ENCODE measurements at regions not wholly inside any gene's neighbourhood (a gene's known extent, or its start where the extent isn't known, plus 50 kb on each side); places are given as distances from the start of the nearest gene placed in this dataset.

- no peak for DNase-seq (ENCODE audit: low read depth, low spot score)
Measured at GRCh38 chr12:93297536-93297935, 80.2 kb upstream of the NUDT4 start.

GRCh38 chr12:93299262-93299846 lies 78.4 kb upstream of the NUDT4 start:
- no peak for DNase-seq (ENCODE audit: low read depth, low spot score)

- DNase-seq (ENCODE audit: low read depth, low spot score), result no peak
Measured at GRCh38 chr12:93300611-93301021, 77.1 kb upstream of the NUDT4 start.

- peak; percentile 80 for DNase-seq (ENCODE audit: low read depth, low spot score)
Measured at GRCh38 chr12:93302331-93303229, 75.1 kb upstream of the NUDT4 start.

GRCh38 chr12:93306636-93307035 lies 71.1 kb upstream of the NUDT4 start:
- no peak for DNase-seq (ENCODE audit: low read depth, low spot score)

- DNase-seq (ENCODE audit: low read depth, low spot score), result no peak
Measured at GRCh38 chr12:93308281-93308680, 69.4 kb upstream of the NUDT4 start.

- DNase-seq (ENCODE audit: low read depth, low spot score), result no peak
Measured at GRCh38 chr12:93311827-93312226, 65.9 kb upstream of the NUDT4 start.

GRCh38 chr12:93314177-93314497 lies 63.6 kb upstream of the NUDT4 start:
- no peak for DNase-seq (ENCODE audit: low read depth, low spot score)

GRCh38 chr12:93315385-93315906 lies 62.3 kb upstream of the NUDT4 start:
- DNase-seq (ENCODE audit: low read depth, low spot score), result no peak

GRCh38 chr12:93315907-93316622 lies 61.7 kb upstream of the NUDT4 start:
- no peak for DNase-seq (ENCODE audit: low read depth, low spot score)

- DNase-seq (ENCODE audit: low read depth, low spot score), result no peak
Measured at GRCh38 chr12:93316623-93316971, 61.1 kb upstream of the NUDT4 start.

GRCh38 chr12:93317227-93317626 lies 60.5 kb upstream of the NUDT4 start:
- DNase-seq (ENCODE audit: low read depth, low spot score), result no peak

GRCh38 chr12:93318720-93319522 lies 58.8 kb upstream of the NUDT4 start:
- no peak for DNase-seq (ENCODE audit: low read depth, low spot score)

- DNase-seq (ENCODE audit: low read depth, low spot score), result no peak
Measured at GRCh38 chr12:93319523-93320050, 58.1 kb upstream of the NUDT4 start.

- DNase-seq (ENCODE audit: low read depth, low spot score), result no peak
Measured at GRCh38 chr12:93322784-93323183, 54.9 kb upstream of the NUDT4 start.

GRCh38 chr12:93323625-93324329 lies 53.9 kb upstream of the NUDT4 start:
- DNase-seq (ENCODE audit: low read depth, low spot score), result no peak

GRCh38 chr12:93325855-93326254 lies 51.9 kb upstream of the NUDT4 start:
- DNase-seq (ENCODE audit: low read depth, low spot score), result no peak
